ENCODE measurements at regions not wholly inside any gene's neighbourhood (a gene's known extent, or its start where the extent isn't known, plus 50 kb on each side); places are given as distances from the start of the nearest gene placed in this dataset.
"Not testable (repeated sequence)": the region's sequence is repeated elsewhere in the genome, so short reads cannot be mapped to it uniquely, and the experiment has no call there.

DNA sequence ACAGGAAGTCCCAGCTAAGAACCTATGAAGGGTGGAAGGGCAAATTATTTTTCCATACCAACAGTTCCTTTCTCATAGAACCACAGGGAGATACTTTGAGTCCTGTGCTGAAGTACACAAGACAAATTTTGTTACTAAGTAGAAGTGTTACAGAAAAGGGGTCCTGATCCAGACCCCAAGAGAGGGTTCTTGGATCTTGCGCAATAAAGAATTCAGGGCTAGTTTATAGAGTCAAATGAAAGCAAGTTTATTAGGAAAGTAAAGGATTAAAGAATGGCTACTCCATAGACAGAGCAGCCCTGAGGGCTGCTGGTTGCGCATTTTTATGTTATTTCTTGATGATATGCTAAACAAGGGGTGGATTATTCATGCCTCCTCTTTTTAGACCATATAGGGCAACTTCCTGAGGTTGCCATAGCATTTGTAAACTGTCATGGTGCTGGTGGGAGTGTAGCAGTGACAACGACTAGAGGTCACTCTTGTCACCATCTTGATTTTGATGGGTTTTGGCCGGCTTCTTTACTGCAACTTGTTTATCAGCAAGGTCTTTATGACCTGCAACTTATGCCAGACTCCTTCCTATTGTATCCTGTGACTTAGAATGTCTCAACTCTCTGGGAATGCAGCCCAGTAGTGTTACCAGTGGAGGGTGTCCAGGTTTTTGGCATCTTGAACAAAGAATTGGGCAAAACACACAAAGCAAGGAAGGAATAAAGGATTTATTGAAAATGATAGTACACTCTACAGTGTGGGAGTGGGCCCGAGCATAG lies 409.4 kb downstream of the SH2D4B start:
- no peak for DNase-seq (ENCODE audit: low spot score)

DNA sequence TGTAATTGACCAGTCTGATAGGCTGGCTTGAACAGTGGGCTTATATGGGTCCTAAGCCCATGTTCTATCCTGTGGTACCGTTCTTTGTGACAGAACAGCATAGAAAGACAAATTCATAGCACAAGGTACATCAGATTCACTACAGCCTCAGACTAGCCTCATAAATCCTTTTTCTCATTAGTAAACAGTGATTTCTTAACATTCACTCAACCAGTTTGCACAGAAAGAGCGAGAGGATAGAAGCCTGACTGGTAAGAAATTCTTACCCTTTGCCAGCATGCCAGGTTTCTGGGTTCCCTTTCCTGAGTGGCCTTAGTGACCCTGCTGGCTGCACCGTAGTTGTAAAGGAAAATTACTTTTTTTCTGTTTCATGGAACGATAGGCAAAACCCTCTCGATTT lies 412.1 kb downstream of the SH2D4B start:
- DNase-seq (ENCODE audit: low spot score) = no peak

DNA sequence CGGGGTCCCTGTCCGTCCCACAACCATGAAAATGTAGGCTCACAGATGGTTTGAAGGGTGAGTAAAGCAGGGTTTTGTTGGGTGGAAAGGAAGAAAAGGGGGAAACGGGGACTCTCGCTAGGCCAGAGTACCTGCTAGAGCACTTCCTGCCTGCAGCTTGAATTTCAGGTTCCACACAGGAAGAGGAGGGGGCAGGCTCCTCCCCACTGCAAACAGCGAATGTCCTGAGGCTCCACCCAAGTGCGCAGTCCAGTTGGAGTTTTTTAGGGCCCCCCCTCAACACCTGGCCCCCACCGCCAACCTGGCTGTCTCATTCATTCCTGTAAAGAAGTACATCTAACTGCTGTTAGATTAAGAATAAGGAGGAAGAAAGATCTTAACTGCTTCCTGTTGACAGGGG lies 414.7 kb downstream of the SH2D4B start:
- no peak for DNase-seq (ENCODE audit: low spot score)

DNA sequence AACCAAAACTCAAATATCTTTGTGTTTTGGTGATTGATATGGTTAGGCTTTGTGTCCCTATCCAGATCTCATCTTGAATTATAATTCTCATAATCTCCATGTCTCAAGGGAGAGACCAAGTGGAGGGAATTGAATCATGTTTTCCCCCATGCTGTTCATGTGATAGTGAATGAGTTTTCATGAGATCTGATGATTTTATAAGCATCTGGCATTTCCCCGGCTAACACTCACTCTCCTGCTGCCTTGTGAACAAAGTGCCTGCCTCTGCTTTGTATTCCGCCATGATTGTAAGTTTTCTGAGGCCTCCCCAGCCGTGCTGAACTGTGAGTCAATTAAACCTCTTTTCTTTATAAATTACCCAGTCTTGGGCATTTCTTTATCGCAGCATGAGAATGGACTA lies 419.5 kb downstream of the SH2D4B start:
- DNase-seq (ENCODE audit: low spot score) = no peak

DNA sequence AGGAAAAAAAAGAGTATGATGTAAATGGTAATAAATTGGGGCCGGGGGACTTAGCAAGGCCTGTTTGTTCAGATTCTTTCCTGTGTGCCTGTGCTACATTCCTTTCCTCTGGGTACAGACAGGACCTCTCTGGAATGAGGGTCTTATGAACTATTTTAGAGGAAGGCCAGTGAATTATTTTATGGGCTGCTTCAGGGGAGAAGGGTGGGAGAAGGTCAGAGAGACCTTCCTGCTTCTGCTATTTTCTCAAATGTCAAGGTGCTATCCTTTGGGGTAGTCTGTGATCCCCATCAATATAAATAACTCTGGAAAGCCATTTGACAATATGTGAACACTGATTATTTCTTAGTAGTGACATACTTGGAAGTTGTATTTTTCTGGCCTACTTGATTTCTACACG lies 426.5 kb downstream of the SH2D4B start:
- no peak for DNase-seq (ENCODE audit: low spot score)

DNA sequence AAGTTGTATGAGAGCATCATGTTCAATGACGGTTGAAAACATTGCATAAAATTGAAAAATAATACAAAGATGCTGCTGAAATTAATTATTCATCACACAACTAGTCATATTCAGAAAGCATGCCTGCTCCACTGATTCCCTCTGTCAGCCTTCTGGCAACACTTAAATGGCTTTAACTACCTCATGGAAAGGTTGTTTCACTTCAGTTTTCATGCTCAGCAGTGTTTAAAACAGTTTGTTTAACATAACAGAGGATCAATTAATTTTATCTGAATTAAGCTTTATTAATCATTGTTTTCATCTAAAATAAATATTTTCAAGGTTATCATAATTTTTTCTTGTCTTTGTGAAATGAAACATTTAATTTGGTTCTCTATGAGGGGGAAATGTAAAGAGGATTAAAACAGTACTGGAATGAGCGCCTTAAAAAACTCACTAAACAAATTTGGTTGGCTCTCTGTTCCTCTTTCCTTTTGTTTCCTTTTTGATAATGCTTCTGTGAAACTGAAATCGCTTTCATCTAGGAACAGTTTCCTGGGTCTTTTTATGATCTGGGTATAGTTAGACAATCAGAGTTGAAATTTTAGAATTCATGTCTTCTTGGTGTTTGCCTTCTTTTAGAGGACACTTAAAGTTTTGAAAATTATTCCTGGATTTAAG lies 427.4 kb downstream of the SH2D4B start:
- DNase-seq (ENCODE audit: low spot score) = no peak

DNA sequence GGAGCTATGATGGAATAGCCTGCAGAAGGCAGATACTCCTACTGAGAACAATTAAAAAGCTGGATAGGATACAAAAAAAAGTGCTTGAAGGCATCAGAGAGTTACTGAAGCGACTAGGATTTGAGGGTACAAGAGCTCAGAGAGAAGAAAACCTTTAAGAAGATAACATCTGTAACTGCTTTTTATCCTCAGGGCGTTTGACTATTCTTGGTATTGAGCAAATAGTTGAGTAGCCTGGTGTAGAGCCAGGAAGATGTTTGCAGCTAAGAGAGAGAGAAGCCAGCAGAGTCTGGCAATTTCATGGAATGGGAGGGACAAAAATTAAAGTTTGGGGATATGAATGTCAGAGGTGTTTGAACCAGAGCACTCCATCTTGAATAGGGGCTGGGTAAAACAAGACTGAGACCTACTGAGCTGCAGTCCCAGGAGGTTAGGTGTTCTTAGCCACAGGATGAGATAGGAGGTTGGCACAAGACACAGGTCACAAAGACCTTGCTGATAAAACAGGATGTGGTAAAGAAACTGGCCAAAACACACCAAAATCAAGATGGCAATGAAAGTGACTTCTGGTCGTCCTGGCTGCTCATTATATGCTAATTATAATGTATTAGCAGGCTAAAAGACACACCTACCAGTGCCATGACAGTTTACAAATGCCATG lies 428.8 kb downstream of the SH2D4B start:
- no peak for DNase-seq (ENCODE audit: low spot score)

DNA sequence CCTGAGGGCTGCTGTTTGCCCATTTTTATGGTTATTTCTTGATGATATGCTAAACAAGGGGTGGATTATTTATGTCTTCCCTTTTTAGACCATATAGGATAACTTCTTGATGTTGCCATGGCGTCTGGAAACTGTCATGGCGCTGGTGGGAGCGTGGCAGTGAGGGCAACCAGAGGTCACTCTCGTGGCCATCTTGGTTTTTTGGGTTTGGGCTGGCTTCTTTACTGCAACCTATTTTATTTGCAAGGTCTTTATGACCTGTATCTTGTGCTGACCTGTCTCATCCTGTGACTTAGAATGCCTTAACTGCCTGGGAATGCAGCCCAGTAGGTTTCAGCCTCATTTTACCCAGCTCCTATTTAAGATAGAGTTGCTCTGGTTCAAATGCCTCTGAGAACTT lies 429.7 kb downstream of the SH2D4B start:
- not testable (repeated sequence) for DNase-seq (ENCODE audit: low spot score)

DNA sequence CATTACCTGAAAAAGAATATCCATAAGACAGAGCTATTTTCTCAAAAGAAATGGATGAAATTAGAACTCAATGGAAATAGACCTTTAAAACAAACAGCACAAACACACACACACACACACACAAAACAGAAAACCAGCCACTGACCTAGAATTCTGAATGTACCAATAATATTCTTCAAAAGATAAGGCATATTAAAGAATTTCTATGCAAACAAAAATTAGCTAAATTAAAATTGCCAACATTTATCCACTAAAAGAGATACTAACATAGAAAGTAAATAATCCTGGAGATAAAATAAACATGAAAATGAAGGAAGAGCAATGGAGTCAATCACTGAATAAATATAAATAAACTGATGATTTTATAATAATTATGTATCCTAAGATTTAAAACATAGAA lies 431.2 kb downstream of the SH2D4B start:
- no peak for DNase-seq (ENCODE audit: low spot score)

DNA sequence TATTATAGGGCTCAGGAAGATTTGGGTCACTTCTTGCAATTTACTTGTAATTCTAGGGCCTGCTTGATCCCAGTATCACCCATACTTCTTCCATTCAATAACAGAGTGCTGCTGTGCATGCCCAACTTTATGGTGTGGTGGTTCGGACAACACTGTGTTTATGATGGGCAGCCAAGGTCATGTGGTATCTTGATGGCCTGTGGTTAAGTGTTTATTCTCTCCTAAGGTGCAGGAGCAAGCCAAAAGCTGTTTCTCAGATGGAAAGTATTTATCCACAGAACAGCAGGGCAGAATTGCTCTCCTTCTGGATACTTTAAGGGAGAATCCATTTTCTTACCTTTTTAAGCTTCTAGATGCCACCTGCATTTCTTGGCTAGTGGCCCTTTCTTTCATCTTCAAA lies 433.8 kb downstream of the SH2D4B start:
- DNase-seq (ENCODE audit: low spot score) = no peak

DNA sequence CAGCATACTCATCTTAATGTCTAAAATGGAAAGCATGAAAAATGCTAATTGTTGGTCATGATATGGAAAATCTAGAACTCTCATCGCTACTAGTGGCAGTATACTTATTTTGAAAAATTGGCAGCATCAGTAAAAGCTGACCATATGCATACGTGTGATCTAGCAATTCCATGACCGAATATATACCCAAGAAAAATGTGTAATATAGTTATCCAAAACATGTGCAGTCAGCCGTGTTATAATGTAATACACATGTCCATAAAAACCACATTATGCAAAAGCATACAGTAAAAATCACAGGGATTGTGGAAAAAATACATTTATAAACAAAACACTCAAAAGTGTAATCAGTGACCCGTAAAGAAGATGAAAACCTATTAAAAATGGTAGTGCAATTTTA lies 439.0 kb downstream of the SH2D4B start:
- DNase-seq (ENCODE audit: low spot score) = no peak

DNA sequence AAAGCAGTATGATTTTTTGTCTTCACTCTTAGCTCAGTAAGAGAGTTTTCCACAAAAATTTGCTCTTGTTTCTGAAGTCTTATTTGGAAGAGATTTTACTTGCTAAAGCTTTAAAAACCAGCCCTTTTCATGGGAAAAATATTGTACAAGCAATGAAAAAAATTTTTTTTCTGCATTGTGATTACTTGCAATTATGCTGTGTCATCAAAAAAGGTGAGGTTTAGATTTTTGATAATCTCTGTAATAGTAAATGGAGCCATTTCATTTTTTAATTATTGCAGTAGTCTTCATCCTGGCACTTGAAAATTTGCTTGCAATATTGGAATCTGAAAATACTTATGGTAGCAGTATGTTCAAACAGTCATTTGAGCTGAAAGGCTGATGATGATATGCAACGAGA lies 447.4 kb downstream of the SH2D4B start:
- no peak for DNase-seq (ENCODE audit: low spot score)

DNA sequence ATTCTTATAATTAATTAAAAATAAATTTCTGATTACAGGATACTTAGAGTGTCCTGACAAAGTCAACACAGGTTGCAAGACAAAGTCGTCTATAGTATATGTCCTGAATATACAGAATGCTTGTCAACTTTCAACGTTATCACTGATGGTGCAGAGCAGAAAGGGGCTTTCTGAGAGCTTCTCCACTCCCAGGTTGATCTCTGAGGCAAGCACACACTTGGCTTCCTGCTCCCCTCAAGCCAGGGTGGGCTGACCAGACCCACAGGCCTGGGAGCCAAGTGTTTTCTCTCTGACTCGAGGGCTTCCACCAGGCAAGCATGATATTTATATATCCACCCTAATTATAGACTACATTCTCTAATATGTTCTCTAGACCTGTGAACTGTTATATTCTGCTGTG lies 448.9 kb downstream of the SH2D4B start:
- no peak for DNase-seq (ENCODE audit: low spot score)

DNA sequence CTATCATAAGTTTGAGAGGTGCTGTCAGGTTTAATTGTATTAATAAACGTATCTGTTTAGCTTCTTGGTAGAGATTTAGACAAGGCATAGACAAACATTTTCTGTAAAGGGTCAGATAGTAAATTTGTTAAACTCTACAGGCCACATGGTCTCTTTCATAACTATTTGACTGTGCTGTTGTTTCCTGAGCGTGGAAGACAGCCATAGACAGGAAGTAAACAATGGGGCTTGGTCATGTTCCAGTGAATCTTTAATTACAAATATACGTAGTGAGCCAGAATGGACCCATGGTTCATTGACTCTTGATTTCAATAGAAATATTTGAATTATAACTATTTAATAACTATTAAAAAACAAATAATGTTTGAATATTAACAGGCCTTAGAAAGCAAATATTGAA lies 451.1 kb downstream of the SH2D4B start:
- no peak for DNase-seq (ENCODE audit: low spot score)

DNA sequence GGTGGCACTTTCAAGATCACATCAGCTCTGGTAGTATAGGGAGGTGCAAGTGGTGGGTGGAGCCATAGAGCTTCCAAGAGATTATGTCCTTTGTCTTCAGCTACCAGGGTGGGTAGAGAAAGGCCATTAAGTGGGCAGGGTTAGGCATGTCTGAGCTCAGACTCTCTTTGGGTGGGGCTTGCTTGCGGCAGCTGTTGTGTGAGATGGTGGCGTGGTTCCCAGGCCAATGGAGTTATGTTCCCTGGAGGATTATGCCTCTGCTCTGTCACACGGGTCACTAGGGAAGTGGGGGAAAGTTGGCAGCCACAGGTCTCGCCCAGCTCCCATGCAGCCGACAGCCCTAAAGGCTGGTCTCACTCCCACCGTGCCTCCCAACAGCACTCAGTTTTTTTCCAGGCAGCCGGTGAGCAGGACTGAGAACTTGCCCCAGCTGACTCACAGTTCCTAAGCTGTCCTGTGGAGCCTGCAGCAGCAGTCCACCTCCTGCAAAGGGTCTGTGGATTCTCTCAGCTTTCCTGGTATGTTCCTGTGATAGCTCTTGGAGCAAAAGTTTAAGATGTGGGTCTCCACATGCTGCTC lies 459.0 kb downstream of the SH2D4B start:
- DNase-seq (ENCODE audit: low spot score) = no peak

DNA sequence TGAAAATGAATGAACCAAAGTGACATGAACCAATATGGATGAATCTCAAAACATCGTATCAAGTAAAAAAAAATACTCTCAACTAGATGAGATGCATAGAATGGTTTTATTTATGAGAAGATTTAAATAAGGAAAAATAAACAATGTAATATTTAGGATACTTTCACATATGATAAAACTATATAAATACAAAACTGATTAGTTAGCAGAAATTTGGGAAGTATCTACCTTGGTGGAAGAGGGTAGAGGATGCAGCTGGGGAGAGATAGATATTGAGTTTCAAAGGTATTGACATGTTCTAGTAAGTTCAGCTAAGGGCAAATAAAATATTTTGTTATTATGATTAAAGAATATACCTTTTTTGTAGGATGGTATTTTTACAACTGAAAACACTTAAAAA lies 463.1 kb downstream of the SH2D4B start:
- no peak for DNase-seq (ENCODE audit: low spot score)

DNA sequence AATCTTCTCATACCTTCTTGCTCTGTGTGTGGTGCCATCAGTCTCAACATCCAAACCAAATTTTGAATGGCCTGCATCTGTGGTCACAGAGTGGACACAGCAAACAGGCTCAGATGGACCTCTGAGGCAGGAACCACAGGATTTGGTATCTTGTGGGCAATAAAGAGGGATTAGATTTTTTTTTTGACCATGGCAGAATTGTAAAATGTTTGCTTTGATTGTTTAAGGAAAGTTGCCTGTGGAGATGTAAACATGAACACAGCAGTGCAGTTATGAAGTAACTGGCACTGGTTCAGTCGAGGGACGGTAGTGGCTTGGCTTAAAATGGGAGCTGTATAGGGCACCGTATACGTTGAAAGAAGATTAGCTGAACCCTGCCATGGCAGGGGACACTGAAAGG lies 464.7 kb downstream of the SH2D4B start:
- no peak for DNase-seq (ENCODE audit: low spot score)

DNA sequence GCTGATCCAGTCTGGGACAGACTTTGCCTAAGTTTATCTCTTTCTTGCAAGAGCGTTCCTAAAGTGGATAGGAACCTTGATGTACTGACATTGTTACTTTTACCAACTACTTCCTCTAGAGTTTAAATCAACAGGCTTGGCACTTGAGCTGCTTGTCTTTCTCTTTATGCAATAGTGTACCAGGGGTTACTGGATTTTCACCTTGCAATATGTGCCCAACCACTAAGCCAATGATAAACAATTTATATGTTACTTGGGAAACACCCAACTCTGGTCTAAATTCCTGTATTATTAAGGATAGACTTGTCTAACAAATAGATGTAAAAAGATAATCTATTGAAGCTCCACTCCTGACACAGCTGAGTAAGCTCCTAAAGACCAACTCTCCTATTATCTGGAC lies 470.2 kb downstream of the SH2D4B start:
- DNase-seq (ENCODE audit: low spot score) = no peak

DNA sequence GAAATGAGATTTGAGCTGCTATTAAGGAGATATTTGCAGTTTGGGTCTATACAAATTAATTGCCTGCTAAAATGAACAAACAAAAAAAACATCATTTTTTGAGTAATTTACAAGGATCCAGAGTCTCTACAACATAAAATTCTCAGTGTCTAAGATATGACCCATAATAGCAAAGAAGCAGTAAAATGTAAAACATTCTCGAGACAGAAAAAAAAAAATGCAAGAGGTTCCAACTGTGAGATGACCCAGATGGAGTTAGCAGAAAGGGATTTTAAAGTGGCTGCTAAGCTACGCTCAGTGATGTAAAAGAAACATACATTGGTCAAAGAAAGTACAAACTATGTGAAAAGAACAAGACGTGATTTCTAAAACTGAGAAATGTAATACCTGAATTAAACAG lies 471.0 kb downstream of the SH2D4B start:
- no peak for DNase-seq (ENCODE audit: low spot score)

DNA sequence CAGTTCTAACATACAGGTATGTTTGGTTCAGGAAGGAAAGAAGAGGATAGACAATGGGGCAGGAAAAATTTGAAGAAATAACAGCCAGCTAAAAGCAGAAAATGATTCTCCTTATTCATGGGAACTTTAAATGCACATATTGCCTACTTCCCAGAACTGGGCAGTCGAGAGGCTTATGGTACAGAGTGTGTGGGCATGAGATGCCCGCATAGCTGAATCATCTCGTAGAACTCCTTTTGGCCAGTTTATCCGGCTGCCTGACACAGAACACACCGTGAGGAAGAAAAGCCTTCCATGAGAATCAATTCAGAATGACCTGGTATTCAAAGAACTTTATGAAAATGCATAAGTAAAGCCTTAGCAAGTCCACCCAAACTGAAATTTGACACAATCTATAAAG lies 471.6 kb downstream of the SH2D4B start:
- no peak for DNase-seq (ENCODE audit: low spot score)

DNA sequence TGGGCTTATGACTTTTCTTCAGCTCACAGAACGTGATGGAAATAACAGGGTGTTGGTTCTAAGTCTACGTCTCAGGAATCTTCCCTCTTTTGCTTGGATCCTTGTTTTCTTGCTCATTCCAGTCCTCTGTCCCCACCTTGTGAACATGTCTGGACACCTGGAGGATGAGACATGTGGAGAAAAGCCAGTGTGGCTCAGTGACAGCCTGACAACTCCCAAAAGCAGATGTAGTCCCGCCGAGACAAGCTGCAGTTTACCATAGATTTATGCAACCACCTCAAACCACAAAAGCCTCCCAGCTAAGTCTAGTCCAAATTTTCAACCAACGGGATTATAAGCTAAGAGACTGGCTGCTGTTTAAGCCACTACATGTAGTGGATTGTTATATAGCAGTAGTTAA lies 476.1 kb downstream of the SH2D4B start:
- DNase-seq (ENCODE audit: low spot score) = no peak

DNA sequence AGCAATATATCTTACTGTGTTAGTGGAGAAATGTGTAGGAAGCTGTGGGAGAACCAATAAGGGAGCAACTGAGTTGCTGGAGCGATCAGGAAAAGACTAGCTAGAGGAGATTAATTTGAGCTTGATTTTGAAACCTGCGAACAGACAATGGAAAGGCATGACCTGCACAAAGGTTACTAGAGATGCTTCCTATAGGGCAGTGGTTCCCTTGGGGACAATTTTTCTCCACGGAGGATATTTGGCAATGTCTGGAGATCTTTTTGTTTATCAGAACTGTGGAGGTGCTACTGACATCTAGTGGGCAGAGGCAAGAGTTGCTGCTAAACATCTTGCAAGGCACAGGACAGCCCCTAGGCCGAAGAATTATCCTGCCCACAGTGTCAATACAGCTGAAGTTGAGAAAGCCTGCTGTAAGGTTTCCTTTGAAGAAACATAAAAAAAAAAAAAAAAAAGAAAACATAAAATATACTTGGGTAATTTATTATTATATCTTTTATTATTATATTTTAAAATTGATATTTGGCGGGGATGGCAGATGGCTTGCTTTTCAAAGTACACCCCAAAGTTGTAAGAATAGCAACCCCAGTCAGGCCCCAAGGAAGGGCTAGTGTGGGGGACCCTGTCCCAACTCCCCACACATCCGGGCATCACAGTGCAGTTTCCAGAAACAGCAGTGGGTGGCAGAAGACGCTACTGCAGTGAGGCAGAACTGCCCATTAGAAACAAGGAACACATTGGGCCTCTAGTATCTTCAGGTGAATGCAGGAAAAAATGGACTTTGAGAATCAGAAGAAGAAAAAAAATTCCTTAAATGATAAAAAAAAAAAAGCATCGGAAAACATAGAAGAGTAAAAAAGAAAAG lies 481.6 kb downstream of the SH2D4B start:
- DNase-seq (ENCODE audit: low spot score) = peak; percentile 3
